Testis (tissue), 2 donors: ENCODE measurements at regions not wholly inside any gene's neighbourhood (a gene's known extent, or its start where the extent isn't known, plus 50 kb on each side); places are given as distances from the start of the nearest gene placed in this dataset.
"Not testable (repeated sequence)": the region's sequence is repeated elsewhere in the genome, so short reads cannot be mapped to it uniquely, and the experiment has no call there.

Experiments
- DNase-seq: peaks from one replicate; pipeline ENCODE4 v3.0.0-alpha.2; 2019
- H3K27ac ChIP-seq, 2 donors: fragments of 200-600 bp; sonication (generic); one replicate each; pipeline ENCODE4 v1.5.1; 2019
- H3K27me3 ChIP-seq: fragments of 200-600 bp; sonication (generic); one replicate; pipeline ENCODE4 v1.5.1; 2019
- H3K36me3 ChIP-seq: fragments of 200-600 bp; sonication (generic); one replicate; pipeline ENCODE4 v1.5.1; 2017; ENCODE audit warnings: low read depth; ENCODE audit errors: missing control alignments
- H3K4me1 ChIP-seq: fragments of 200-600 bp; sonication (generic); one replicate; pipeline ENCODE4 v1.5.1; 2019
- H3K4me3 ChIP-seq, 2 donors: fragments of 200-600 bp; sonication (generic); one replicate each; pipeline ENCODE4 v1.5.1; 2017 to 2019
- H3K9me3 ChIP-seq: fragments of 200-600 bp; sonication (generic); one replicate; pipeline ENCODE4 v1.5.1; 2017
- POLR2A ChIP-seq: fragments of 450-650 bp; IDR thresholded peaks from one replicate; pipeline ENCODE4 v1.6.1; 2017; ENCODE audit warnings: antibody characterized with exemption, mild to moderate bottlenecking, moderate library complexity
- WGBS, 2 donors: methylation state at CpG; one replicate each; pipeline ENCODE4 v1.1.5; 2018; 5-methylcytosine and 5-hydroxymethylcytosine counted together
- intact Hi-C: fragments of 100-400 bp; cut with DNase I; formaldehyde crosslinking; loops from one replicate; pipeline ENCODE4 v1.15.1; 2023; ENCODE audit warnings: low total_unique reads
- TF ChIP-seq, protein P1 (sequence below), 3 experiments: fragments of 450-650 bp in 2 of 3; fragments of 200-600 bp in 1 of 3; sonication (generic) in 1 of 3; IDR thresholded peaks; one replicate each; pipeline ENCODE4 v1.5.1; 2016 to 2019; ENCODE audit warnings: antibody characterized with exemption in 3 of 3, mild to moderate bottlenecking in 2 of 3, moderate library complexity in 1 of 3

- intact Hi-C loops, H3K27ac ChIP-seq, H3K9me3 ChIP-seq, H3K4me1 ChIP-seq, H3K36me3 ChIP-seq, DNase-seq, H3K4me3 ChIP-seq, H3K27me3 ChIP-seq: not testable (repeated sequence)
- 91 to 92% methylated on average over 15 to 16 of the region's 16 CpGs for WGBS, 2 donors
Measured at GRCh38 chr2:179385756-179386155, 121.1 kb upstream of the SESTD1 start.

- Histone ChIP-seq H3K27me3 (no peaks in the 10 kb centered on the region), H3K4me1 (no peaks in the 10 kb centered on the region), H3K4me3 (no peak overlapping the region), H3K27ac (no peak overlapping the region), H3K9me3 (no peaks in the 10 kb centered on the region), H3K36me3 (no peaks in the 10 kb centered on the region)
- 89 to 96% methylated on average over 1 of the region's 1 CpG for whole genome bisulfite sequencing, 2 donors
- TF ChIP-seq, protein P1, sequence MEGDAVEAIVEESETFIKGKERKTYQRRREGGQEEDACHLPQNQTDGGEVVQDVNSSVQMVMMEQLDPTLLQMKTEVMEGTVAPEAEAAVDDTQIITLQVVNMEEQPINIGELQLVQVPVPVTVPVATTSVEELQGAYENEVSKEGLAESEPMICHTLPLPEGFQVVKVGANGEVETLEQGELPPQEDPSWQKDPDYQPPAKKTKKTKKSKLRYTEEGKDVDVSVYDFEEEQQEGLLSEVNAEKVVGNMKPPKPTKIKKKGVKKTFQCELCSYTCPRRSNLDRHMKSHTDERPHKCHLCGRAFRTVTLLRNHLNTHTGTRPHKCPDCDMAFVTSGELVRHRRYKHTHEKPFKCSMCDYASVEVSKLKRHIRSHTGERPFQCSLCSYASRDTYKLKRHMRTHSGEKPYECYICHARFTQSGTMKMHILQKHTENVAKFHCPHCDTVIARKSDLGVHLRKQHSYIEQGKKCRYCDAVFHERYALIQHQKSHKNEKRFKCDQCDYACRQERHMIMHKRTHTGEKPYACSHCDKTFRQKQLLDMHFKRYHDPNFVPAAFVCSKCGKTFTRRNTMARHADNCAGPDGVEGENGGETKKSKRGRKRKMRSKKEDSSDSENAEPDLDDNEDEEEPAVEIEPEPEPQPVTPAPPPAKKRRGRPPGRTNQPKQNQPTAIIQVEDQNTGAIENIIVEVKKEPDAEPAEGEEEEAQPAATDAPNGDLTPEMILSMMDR (IDR thresholded peaks at IDR 0.05), result no peak
- TF ChIP-seq POLR2A, result no peak
- DNase-seq, result no peak
- intact Hi-C loops, result no loop called here
Measured at GRCh38 chr2:179383975-179384374, 119.3 kb upstream of the SESTD1 start.

GRCh38 chr2:179377296-179377695, 112.7 kb upstream of the SESTD1 start:
- Histone ChIP-seq H3K9me3 (no peaks in the 10 kb centered on the region), H3K4me1 (no peaks in the 10 kb centered on the region), H3K27ac (no peak overlapping the region), H3K27me3 (no peaks in the 10 kb centered on the region), H3K36me3 (no peaks in the 10 kb centered on the region), H3K4me3 (no peak overlapping the region)
- intact Hi-C loops, result no loop called here
- DNase-seq, result no peak
- no peak for TF ChIP-seq POLR2A
- TF ChIP-seq, protein P1 (IDR thresholded peaks at IDR 0.05), result no peak
- WGBS, 2 donors, result 85% methylated on average over 1 of the region's 1 CpG

DNA sequence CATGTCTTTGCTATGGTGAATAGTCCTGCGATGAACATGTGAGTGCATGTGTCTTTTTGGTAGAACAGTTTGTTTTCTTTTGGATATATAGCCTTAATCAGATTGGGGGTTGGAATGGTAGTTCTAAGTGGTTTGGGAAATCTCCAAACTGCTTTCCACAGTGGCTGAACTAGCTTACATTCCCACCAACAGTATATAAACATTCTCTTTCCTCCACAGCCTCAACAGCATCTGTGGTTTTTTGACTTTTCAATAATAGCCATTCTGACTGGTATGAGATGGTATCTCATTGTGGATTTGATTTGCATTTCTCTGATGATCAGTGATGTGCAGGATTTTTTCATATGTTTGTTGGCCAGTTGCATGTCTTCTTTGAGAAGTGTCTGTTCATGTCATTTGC, 112.2 kb upstream of the SESTD1 start:
- intact Hi-C loops, result no loop called here
- no peak for DNase-seq

DNA sequence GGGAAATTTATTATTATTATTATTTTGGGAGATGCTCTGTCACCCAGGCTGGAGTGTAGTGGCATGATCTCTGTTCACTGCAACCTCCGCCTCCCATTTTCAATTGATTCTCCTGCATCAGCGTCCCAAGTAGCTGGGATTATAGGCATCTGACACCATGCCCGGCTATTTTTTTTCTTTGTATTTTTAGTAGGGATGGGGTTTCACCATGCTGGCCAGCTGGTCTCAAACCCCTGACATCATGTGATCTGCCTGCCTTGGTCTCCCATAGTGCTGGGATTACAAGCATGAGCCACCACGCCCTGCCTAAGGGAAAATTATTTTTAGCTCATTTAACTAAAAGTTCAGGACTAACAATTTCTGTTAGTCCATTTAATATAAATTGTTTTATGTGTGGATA, 109.2 kb upstream of the SESTD1 start:
- Histone ChIP-seq H3K9me3 (no peaks in the 10 kb centered on the region), H3K27ac (no peak overlapping the region), H3K36me3 (no peaks in the 10 kb centered on the region), H3K4me1 (no peaks in the 10 kb centered on the region), H3K4me3 (no peak overlapping the region), H3K27me3 (no peaks in the 10 kb centered on the region)
- WGBS, 2 donors, result 93 to 96% methylated on average over 4 of the region's 4 CpGs
- no peak for TF ChIP-seq POLR2A
- TF ChIP-seq, protein P1 (IDR thresholded peaks at IDR 0.05), result no peak
- intact Hi-C loops, result no loop called here
- no peak for DNase-seq

More for the DNA sequence above, 112.2 kb upstream of the SESTD1 start:
- no peaks in the 10 kb centered on the region for H3K9me3 ChIP-seq
- no peaks in the 10 kb centered on the region for H3K27me3 ChIP-seq
- H3K36me3 ChIP-seq, result no peaks in the 10 kb centered on the region
- H3K4me1 ChIP-seq, result no peaks in the 10 kb centered on the region
- no peak for TF ChIP-seq POLR2A
- TF ChIP-seq, protein P1 (IDR thresholded peaks at IDR 0.05), result no peak
- WGBS, 2 donors, result 90 to 97% methylated on average over 1 of the region's 1 CpG
- H3K27ac ChIP-seq, result no peak overlapping the region
- no peak overlapping the region for H3K4me3 ChIP-seq

- 96% methylated on average over 5 of the region's 5 CpGs for WGBS, 2 donors
- H3K27ac ChIP-seq, H3K27me3 ChIP-seq, intact Hi-C loops, DNase-seq, H3K4me1 ChIP-seq, H3K9me3 ChIP-seq, H3K4me3 ChIP-seq, H3K36me3 ChIP-seq: not testable (repeated sequence)
Measured at GRCh38 chr2:179365561-179365960, 100.9 kb upstream of the SESTD1 start.
